SK-N-MC (cell line): ENCODE measurements at regions not wholly inside any gene's neighbourhood (a gene's known extent, or its start where the extent isn't known, plus 50 kb on each side); places are given as distances from the start of the nearest gene placed in this dataset.
"Not testable (repeated sequence)": the region's sequence is repeated elsewhere in the genome, so short reads cannot be mapped to it uniquely, and the experiment has no call there.

Experiments used
- EZH2 ChIP-seq: fragments of 200-600 bp; sonication (generic); IDR thresholded peaks from one replicate; pipeline ENCODE4 v1.6.1; 2017; ENCODE audit warnings: antibody characterized with exemption
- FOXP2 ChIP-seq: optimal IDR thresholded peaks from 2 replicates; pipeline ENCODE3; 2011; ENCODE audit warnings: mild to moderate bottlenecking, moderate library complexity; ENCODE audit not compliant: insufficient read depth; ENCODE audit errors: extremely low read length, control extremely low read depth
- POLR2AphosphoS5 ChIP-seq: IDR thresholded peaks from 2 replicates; pipeline ENCODE4 v1.6.1; 2012; ENCODE audit warnings: mild to moderate bottlenecking, low read depth, low read length, borderline replicate concordance

DNA sequence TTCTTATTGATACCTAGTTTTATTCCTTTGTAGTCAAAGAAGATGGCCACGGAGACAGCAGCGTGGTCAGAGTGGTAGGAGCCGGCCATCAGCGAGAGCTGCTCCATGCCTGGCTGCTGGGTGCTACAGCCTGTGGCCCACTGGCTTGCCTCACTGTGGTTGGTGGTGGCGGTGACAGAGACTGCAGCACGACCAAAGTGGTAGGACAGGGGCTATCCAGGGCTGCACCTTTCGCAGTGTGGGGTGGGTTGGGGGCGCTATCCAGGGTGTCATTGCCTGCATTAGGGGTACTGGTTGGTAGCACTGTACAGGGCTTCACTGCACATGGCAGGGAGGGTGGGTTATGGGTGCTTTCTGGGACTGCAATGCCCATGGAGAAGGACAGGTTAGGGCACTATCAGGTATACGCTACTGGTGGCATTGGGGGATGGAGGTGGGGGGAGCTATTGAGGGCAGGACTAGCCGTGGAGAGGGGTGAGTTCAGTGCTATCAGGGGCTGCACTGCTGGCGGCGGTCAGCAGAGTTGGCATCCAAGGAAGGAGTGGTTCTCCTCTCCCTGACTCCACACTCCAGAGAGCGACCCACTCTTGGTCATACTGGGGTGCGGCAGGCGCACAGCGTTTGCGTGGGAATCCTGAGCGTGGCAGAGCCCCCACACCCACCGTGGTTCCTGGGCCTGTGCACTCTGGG, 241.1 kb downstream of the GOLGA6L6 start:
- not testable (repeated sequence) for TF ChIP-seq EZH2, POLR2AphosphoS5, FOXP2
